ENCODE measurements at regions not wholly inside any gene's neighbourhood (a gene's known extent, or its start where the extent isn't known, plus 50 kb on each side); places are given as distances from the start of the nearest gene placed in this dataset.

DNA sequence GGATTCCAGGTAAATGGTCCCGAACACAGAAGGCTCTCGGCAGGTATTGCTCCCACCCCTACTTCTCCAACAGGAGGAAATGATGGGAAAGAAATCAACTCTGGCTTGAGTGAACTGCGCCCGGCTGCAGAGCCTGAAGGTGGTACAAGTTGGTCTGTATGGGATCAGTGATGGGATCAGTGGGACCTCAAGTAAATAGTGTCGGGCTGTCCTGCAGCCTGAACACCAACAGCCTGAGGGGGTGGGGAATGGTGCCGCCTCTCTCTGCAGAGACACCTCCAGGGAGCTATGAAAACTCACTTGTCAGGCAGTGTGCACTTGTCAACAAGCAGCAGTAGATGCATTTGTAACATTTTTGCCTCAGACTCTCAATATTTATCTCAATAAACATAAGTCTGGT is 183.5 kb downstream of the MATN1 start:
- TF ChIP-seq GATA2 (IDR thresholded peaks at IDR 0.05; ENCODE audit: low read depth, low read length) (no peak), GATA3 (IDR thresholded peaks at IDR 0.05; ENCODE audit: low read depth, low read length) (no peak)

All from SH-SY5Y (cell line).